DMS53 (cell line): ENCODE measurements at regions not wholly inside any gene's neighbourhood (a gene's known extent, or its start where the extent isn't known, plus 50 kb on each side); places are given as distances from the start of the nearest gene placed in this dataset.
A peak's percentile ranks its signal among the peaks of the same experiment; 100 is the strongest.

Experiments used
- DNase-seq: peaks from one replicate; lab custom pipeline; 2025; lab: John Stamatoyannopoulos, UW

DNA sequence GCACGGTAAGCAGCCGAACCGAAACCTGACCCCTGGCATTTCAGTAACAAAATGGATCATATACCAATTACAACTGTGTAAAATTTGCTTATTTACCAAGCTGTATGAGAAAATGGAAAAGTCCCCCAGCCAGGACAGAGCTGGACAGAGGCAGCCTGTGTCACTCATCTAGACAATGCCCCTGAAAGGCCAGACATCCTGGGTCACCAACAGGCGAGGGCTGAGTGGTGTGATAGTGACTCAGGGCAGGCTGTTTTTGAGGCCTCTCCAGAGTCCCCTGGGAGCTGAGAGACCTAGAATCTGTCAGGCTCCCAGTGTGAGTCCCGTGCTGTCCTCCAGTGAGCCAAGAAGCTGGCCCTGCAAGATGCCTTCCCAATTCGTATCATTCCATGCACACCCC is 680.4 kb downstream of the TBC1D22A start:
- DNase-seq: no peak

DNA sequence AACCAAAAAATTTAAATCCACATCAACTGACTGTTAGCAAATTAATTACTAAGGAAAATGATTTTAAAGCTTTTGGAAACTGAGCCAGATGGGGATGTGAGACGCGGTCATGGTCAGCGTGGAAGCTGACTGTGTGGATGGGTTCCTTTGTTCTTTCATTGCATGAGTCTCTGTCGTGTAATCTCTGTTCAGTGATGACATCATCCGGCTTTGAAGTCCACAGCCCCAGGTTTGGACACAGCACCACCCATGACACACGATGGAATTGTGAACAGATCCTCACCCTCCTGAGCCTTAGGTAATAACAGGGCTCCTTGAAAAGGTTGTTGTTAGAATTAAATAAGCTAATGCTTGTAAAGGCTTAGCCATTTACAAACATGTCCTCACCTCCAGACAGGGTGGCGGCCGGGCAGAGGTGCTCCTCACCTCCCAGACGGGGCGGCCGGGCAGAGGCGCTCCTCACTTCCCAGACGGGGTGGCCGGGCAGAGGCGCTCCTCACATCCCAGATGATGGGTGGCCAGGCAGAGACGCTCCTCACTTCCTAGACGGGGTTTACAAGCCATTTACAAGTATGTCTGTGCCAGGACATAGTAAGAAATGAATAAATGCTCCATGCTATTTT is 677.3 kb downstream of the TBC1D22A start:
- DNase-seq: no peak

DNA sequence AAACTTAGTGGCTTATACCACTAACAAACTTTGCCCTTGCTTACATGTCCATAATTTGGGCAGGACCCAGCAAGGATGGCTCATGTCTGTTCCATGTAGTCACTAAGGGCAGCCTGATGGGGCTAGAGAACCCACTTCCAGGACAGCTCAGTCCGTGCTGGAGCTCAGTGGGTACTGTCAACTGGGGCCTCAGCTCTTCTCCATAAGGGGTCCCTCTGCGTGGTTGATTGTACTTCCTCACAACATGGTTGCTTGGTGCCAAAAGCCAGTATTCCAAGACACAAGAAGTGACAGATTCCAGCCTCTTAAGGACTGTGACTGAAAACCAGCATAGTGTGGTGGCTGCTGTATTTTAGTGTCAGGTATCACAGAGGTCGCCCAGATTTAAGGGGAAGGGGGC is 675.2 kb downstream of the TBC1D22A start:
- DNase-seq: no peak

DNA sequence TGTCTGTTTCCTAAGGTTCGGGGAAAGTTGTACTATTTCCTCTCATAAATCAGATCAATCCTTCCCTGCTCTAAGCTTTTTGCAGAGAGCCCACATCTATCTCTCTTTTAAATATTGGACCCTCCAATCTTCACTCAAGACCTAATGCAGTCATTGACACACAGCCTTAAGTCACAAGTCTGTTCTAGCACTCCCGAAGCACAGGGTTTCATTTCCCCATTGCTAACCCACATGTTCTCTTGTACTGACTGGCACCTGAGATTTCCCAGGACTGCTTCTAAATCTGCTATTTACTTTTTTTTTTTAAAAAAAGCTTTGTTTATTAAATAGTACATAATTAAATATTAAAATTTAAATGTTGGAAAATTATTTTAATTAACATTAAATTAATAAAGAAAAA is 674.7 kb downstream of the TBC1D22A start:
- DNase-seq: no peak

DNA sequence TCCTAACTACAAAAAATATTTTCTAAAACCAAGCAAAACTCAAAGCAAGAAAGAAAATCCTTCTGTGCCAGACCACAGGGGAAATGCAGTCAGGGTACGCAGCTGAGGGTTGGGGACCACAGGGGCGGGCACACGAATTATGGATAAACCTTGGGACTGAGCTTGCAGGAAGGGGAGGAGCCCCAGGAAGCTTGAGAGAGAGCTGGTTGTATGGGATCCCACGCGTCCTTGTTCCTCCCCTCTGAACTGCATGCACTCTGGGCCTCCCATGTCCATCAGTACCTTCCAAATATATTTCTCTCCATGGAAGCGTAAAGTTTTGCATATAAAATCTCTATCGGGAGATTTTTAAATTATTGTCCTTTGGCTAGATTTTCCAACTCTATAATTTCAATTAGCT is 673.4 kb downstream of the TBC1D22A start:
- no peak for DNase-seq

DNA sequence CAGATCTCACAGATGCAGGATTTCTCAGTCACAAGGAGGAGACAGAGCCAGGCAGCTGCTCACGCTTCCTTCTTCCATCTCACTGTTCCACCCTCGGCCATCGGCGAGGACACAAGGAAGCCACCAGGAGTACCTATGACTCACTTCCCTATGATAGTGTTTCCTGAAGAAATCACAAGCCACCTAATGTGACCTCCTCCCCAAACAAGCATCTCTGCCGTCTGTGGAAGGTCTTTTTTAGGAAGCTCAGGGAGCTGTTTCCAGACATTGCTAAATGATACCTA is 672.7 kb downstream of the TBC1D22A start:
- peak; percentile 23 for DNase-seq

DNA sequence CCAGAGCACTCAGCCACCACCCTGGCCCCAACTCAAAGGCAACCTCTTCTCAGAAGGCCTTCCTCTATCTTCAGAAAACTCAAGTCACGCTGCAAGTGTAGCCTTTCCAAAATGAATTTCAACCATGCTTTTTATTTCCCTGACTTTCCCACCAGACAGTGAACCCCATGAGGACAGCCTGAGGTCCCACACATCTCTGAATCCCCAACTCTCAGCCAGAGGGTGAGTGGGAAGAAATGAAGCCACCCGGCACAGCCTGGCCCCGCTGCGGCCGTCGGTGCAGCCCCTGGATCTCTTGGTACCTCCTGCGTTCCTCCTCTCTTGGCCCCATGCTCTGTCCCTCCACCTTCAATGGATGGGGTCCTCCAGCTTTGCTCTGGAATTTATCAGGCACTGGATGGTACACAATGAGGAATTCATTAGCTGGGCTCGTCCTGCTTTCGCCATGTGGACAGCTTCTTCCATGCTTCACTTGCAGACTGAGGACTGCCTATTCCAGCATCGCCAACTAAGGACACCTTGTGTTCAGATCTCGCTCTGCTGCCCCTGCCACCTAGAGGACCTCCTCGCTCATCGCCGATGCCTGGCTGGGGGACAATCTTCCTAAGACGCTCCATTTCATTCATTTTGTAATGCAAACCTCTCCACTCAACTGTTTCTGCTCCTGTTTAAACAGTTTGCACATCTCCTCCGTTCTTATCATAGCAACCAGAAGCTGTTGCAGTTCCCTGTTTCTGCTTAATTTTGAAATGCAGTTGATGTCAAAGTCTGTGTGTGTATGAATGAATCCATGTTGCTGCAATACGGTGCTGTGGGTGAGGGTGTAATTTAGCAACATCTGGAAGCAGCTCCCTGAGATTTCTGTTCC is 672.1 kb downstream of the TBC1D22A start:
- DNase-seq: peak; percentile 35

DNA sequence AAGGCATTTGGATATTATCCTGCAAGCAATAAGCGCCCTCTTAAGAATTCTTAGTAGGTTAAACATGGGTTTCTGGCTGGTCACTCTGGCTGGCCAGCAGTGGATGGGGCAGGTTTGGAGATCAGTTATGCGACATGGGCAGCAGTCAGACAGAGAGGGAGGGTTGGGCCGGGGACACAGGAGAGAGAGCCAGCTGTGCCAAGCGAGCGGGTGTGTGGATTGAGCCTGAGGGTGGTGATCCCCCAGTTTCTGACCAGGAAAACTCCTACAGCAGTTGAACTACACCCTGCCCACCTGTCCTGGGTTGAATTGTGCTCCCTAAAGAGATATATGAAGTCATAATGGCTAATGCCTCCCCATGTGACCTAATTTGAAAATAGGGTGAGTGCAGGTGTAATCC is 671.2 kb downstream of the TBC1D22A start:
- DNase-seq: no peak

DNA sequence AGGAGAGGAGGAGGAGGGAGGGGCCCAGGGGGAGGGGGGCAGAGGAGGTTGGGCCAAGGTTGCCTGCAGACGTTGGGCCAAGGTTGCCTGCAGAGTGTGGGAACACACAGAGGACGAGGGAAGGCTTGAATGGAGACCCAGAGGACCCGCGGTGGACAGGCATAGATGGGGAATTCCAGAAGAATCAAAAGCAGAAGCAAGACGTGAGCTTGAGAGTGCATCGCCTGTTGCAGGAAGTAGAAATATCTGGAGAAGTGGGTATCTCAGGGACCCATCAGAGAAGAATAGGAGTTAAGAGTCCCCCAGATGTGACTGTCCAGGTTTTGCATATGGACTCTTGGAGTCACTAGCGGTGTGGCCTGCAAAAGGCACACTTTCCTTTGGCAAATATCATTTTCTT is 670.2 kb downstream of the TBC1D22A start:
- no peak for DNase-seq

DNA sequence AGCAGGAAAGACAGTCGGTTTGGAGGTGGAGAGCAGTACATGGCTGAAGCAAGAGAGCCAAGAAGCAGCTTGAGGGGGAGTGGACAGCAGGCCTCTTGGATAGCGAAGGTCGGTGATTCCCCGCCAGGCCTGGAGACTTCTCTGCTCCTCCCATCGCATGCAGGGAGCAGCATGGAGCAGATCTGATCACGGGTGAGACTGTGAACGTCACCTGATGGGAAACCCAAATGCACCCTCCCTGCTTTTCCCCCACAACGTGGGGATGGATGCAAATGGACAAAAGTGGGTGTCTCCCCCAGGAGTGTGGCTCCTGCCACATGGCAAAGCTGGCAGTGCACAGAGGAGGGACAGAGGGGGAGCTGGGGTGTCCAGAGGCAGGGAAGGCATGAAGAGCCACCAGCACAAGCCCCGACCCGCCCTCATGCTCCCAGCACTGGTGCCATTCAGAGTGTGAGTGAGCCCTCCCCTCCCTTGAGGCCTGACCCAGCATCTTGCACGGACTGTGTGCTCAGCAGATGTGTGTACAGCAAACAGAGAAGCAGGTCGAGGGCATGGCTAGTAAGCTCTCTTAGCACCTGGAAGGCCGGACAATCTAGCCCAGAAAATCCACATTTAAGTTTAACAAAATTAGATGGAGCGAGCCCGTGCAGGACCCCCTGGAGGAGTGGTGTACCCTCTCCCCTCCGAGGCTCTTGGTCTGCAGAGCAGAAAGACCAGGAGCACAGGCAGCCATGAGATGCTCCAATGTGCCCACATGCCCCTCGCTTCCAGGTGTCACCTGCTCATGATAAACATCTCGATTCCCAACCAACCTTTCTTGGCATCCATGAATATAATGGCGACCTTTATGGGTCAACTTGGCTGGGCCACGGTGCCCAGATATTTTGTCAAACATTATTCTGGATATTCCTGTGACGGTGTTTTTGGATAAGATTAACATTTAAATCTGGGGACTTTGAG is 661.7 kb downstream of the TBC1D22A start:
- DNase-seq: no peak

DNA sequence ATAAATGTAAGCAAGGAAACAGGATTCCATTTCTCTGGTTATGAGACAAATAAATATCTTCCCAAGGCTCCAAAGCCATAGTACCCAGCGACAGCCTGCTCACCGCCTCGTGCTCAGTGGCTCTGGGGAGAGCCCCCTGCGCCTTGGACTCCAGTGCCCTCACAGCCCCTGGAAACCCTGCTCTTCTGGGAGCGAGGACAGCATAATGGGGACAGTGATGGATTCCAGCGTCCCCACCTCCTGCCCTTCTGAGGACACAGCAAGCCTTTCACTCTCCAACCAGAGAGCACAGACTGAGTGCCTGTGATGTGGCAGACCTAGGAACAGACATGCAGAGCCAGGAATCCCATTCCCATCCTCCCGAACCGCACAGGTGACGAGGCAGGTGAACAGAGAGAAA is 660.8 kb downstream of the TBC1D22A start:
- no peak for DNase-seq

DNA sequence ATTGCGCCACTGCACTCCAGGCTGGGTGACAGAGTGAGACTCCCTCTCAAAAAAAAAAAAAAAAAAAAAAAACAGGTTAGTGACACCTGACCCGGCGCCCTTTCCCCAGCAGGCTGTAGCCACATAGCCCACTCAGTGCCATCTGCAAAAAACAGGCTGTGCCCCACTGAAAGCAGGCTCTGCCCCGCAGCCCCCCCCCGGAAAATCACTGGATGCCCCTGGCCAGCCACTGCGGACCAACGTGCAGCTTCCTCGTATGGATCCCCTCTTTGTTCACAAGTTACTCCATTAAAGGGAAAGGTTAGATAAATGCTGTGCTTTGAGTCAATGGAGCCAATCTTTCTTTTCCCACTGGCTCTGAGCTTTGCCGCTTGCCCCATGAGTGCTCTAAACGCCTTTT is 660.3 kb downstream of the TBC1D22A start:
- no peak for DNase-seq

DNA sequence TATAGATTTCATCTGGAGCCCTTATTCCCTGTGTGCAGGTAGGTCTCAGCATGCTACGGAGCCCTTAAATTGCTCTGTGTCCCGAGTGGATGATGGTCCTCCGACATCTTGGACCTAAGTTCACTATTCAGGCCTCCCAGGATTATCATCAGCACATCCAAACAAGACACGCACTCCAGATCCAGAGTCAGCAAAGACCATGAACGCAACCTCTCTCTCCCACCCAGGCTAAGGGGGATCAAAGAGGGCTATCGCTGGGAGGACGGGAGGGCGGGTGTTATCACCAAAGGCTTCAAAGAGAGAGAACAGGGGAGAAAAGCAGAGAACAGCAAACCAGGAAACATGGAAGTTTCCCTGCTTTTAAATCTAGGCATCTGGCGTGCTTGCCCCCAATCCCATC is 659.4 kb downstream of the TBC1D22A start:
- DNase-seq: no peak

DNA sequence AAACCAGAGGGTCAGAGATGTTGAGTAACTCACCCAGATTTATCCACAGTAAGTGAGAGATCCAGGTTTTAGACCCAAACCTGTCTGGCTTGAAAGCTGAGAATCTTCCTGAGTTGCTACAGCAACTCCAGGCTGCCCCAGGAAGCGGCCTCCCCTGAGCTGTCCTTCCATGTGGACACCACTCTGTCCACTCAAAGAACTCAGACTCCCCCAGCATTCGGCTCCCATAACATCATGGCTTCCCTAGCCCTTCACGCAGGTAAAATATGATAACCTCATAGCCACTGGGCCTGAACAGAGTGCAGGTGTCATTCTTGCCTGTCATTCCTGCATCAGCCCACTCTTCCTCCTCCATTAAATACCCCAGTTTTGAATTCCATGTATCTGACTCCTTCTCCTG is 657.8 kb downstream of the TBC1D22A start:
- no peak for DNase-seq

DNA sequence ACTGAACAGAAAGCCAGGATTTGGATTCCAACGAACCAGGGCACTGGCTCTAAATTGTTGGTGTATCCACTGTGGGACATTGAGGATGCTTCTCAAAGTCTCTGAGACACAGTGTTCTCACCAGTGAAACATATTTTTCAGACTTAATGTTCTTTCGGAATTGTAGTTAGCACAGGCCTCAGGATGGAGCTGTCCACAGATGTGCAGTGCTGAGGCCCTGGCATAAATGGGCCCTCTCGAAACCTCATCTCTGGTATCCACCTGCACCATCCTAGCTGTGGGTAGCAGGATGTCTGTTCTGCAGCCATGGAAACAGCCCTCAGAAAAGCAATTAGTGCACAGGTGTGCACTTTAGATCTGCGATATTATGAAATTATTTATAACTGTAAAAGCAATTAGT is 656.8 kb downstream of the TBC1D22A start:
- DNase-seq: no peak

DNA sequence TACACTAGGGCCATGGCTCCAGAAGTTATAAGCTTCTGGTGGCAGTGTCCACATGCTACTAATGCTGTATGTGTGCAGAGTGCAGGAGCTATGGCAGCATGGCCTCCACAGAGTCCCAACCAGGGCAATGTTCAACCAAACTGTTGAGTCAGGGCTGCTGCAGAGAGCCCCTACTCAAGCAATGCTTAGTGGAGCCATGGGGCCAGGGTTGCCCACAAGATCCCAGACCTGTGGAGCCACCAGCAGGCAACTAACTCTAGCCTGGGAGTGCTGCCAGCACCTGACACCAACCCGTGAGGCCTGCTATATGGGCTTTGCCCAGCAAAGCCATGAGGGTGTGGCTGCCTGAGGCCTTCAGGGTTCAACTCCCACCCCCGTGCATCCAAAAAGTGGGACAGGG is 655.2 kb downstream of the TBC1D22A start:
- DNase-seq: no peak

DNA sequence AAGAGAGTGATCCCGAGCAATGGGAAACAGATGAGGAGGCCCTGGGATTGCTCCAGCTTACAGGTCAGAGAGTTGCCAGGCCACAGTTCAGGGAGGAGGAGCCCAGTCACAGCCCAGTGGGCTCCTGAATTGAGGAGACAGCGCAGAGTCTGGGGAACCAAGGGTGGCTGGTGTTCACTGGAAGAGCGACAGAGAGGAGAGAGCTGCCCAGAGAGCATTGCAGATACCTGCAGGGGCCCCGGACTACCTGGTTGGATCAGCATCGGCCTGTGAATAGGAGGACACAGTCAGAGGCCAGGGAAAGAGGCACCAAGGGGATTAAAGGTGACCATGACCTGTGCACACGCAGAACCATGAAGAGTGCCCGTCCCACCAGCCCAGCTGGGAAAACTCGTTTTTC is 648.6 kb downstream of the TBC1D22A start:
- peak; percentile 41 for DNase-seq

DNA sequence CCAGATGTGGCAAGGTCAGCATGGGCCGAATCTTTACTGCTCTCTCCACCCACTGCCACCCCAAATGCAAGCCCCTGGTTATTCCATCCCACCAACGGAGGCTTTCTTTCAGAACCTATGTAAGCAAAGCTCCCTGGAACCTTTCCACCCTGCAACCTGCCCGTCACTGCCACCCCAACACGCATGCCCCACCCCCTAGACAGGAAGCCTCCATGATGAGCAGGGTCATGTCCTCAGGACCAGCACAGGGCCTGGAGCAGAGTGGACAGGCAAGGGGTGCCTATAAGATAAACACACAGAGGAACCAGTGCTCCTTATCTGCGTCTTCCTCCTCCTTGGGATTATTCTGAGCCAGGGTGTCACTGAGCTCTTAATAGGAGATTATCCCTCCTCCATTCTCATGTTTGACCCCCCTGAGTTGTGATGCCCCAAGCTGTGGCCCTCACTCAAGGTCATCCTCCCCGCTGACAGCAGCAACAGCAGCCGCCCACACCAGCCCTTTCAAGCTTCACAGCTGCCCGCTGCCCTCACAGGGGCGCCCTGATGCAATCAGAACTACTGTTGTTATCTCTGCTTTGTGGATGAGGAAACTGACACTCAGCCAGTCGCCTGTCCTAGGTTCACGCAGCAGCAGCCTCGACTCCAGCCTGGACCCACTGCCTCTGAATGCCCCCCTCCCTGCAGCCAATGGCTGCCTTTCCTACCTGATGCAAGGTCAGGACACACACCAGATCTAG is 647.3 kb downstream of the TBC1D22A start:
- no peak for DNase-seq

DNA sequence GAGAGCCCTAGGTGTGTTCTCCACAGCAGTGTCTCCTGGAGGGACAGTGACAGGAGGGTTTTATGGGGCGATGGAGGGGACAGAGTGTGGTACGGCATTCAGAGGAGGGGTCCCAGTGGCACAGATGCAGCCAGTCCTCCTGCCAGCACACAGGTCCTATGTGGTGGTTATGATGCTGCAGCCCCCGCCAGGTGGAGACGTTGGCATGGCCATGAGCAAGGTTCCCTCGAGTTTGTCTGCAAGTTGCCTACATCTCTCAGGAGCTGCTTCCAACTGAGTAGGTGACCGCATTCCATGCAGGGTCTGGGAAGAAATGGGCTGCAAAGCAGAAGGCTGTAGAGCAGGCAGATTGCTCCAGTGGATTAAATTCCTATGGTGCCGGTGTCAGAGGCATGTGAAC is 646.0 kb downstream of the TBC1D22A start:
- no peak for DNase-seq

DNA sequence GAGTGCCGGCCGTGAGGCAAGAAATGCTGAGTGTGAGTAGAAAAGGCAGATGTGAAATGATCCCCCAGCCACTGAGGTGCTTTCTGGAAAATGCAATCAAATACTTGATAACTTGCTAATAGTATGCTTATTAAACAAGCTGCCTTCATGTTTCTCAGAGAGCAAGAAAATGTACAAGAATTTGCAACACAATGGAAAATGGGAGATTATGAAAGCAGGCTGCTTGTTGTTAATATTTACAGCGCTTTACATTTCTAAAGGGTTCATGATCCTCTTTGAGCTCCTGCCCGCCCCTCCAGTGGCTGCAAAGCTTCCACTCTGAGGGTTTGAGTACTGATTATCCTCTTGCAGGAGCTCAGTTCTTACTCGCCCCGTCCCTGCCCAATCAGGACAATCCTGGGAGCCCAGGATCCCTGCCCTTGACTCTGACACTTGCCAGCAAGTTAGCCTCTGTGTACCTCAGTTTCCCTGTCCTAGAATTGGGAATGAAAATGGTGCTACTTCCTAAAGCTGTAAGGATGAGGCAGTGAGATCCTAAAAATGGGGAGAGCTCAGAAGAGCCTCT is 645.1 kb downstream of the TBC1D22A start:
- DNase-seq: no peak

DNA sequence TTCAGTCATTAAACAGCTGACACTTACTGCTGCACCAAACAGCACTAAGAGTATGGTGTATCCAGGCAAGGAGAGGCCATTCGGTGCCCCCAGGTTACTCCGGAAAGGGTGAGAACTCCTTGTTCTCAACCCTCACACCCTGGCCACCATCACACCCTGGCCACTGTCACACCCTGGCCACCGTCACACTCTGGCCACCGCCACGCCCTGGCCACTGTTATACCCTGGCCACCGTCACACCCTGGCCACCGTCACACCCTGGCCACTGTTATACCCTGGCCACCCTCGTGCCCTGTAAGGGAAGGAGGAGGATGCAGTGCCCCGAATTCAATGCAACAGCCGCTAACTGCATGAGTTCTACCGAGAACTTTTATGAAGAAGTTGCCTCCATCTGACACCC is 644.4 kb downstream of the TBC1D22A start:
- no peak for DNase-seq
